HG03342 (cell line): ENCODE measurements at regions not wholly inside any gene's neighbourhood (a gene's known extent, or its start where the extent isn't known, plus 50 kb on each side); places are given as distances from the start of the nearest gene placed in this dataset.

Experiments used
- ATAC-seq: cut with Tn5 transposase; IDR thresholded peaks from one replicate; pipeline ENCODE4 v1.9.1; 2021; ENCODE audit warnings: mild to moderate bottlenecking, moderate library complexity; ENCODE audit not compliant: unreplicated experiment

GRCh38 chr12:29086325-29087271 lies 62.5 kb upstream of the FAR2 start:
- ATAC-seq: no peak

- ATAC-seq: no peak
Measured at GRCh38 chr12:29088611-29089219, 60.4 kb upstream of the FAR2 start.
